Neural crest cell (in vitro differentiated cells): ENCODE measurements at regions not wholly inside any gene's neighbourhood (a gene's known extent, or its start where the extent isn't known, plus 50 kb on each side); places are given as distances from the start of the nearest gene placed in this dataset.
A peak's percentile ranks its signal among the peaks of the same experiment; 100 is the strongest.
"Not testable (repeated sequence)": the region's sequence is repeated elsewhere in the genome, so short reads cannot be mapped to it uniquely, and the experiment has no call there.

Source experiments
- DNase-seq: peaks from one replicate; pipeline ENCODE4 v3.0.0; 2021; ENCODE audit warnings: low read depth, mixed read lengths, low spot score
- H3K27ac Mint-ChIP-seq: one replicate; pipeline ENCODE4 v1.8.0; 2021; ENCODE audit warnings: mild to moderate bottlenecking, mixed read lengths; ENCODE audit not compliant: unreplicated experiment
- H3K27me3 Mint-ChIP-seq: 2 replicates; pipeline ENCODE4 v1.8.0; 2021; ENCODE audit warnings: low read depth, mild to moderate bottlenecking, mixed read lengths
- H3K36me3 Mint-ChIP-seq: 2 replicates; pipeline ENCODE4 v1.8.0; 2021; ENCODE audit warnings: low read depth, mild to moderate bottlenecking, mixed read lengths
- H3K4me1 Mint-ChIP-seq: 2 replicates; pipeline ENCODE4 v1.8.0; 2021; ENCODE audit warnings: mixed read lengths
- H3K4me3 Mint-ChIP-seq: one replicate; pipeline ENCODE4 v1.8.0; 2021; ENCODE audit warnings: mild to moderate bottlenecking, mixed read lengths
- H3K9me3 Mint-ChIP-seq: 2 replicates; pipeline ENCODE4 v1.8.0; 2021; ENCODE audit warnings: mixed read lengths

DNA sequence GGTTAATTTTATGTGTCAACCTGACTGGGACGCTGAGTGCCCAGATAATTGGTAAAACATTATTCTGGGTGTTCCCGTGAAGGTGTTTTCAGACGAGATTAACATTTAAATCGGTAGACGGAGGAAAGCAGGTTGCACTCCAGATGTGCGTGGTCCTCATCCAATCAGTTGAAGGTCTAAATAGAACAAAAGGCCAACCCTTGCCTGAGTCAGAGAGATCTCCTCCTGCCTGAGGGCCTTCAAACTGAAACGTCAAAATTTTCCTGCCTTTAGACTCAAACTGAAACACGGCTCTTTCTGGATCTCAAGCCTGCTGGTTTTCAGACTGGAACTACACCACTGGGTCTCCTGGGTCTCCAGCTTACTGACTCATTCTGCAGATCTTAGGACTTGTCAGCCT lies 70.9 kb downstream of the NPIPA5 start:
- not testable (repeated sequence) for H3K4me1 Mint-ChIP-seq, H3K27me3 Mint-ChIP-seq, H3K27ac Mint-ChIP-seq, H3K4me3 Mint-ChIP-seq, H3K9me3 Mint-ChIP-seq, DNase-seq, H3K36me3 Mint-ChIP-seq

DNA sequence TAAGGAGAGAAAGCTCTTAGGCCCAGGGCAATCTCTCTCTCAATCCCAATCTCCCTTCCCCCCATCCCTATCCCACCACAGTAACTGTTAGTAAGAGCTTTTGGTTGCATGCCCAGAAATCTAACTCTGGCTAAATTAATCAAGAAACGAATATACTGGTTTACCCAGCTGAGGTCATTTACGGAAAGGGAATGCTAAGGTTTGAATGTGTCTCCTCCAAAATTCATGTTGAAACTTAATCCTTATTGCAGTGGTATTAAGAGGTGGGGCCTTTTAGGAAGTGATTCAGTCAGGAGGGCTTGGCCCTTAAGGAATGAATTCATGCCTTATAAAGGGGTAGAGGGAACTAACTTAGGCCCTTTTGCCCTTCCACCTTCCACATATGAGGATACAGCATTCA lies 72.2 kb downstream of the NPIPA5 start:
- H3K27ac Mint-ChIP-seq, H3K9me3 Mint-ChIP-seq, H3K4me3 Mint-ChIP-seq, DNase-seq, H3K36me3 Mint-ChIP-seq, H3K4me1 Mint-ChIP-seq, H3K27me3 Mint-ChIP-seq: not testable (repeated sequence)

DNA sequence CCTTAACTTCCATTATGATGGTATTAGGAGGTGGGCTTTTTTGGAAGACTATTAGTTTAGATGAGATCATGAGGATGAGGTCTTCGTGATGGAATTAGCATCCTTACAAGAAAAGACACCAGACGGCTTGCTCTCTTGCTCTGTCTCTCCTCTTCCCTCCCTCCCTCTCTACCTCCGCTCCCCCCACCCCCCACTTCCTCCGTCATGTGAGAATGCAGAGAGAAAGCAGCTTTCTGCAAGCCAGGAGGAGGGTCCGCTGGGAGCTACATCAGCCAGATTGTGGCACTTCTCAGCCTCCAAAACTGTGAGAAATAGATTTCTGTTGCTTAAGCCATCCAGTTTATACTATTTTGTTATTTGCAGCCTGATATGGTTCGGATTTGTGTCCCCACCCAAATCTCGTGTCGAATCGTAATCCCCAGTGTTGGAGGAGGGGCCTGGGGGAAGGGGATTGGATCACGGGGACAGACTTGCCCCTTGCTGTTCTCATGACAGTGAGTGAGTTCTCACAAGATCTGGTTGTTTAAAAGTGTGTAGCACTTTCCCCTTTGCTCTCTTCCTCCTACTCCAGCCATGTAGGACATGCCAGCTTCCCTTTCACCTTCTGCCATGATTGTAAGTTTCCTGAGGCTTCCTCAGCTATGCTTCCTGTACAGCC lies 74.3 kb downstream of the NPIPA5 start:
- H3K9me3 Mint-ChIP-seq, H3K36me3 Mint-ChIP-seq, H3K4me1 Mint-ChIP-seq, DNase-seq, H3K27ac Mint-ChIP-seq, H3K4me3 Mint-ChIP-seq, H3K27me3 Mint-ChIP-seq: not testable (repeated sequence)

DNA sequence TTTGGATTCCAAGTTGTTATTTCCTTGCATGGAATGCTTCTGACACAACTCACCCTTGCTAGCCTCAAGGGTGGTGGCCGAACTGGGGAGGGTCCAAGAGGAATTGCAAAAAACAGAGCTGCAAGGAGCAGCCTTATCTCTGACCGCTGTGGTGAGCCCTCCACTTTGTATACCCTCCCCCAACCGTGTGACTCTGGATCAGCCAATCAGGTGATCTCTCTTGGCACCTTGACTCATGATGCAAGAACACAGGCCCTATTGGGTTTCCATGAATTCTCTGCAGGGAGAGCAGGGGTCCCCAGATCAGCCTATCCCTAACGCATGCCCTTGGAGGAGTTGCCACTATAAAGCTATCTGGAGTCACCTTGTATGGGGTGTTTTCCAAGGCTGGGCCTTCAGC lies 81.0 kb downstream of the NPIPA5 start:
- H3K4me1 Mint-ChIP-seq, H3K4me3 Mint-ChIP-seq, H3K27me3 Mint-ChIP-seq, H3K9me3 Mint-ChIP-seq, DNase-seq, H3K36me3 Mint-ChIP-seq, H3K27ac Mint-ChIP-seq: not testable (repeated sequence)

DNA sequence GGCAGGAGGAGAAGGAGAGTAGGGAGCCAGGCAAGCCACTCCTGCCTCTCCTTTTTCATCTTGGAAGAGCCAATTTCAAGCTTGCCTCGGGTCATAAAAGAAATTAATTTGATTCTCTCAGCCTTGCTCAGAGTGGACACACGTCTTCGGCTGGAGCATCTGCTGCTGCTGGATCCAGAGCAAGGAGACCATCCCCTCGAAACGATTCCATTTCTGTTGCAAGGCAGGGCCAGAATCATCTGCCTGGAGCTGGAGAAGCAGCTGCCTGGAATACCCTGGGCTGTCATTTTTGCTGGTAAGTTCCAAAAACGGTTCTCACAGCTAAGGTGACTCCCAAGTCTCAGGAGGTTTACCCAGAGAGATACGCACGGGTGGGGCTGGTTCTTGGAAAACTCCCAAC lies 103.3 kb downstream of the NPIPA5 start:
- DNase-seq, H3K4me1 Mint-ChIP-seq: not testable (repeated sequence)

DNA sequence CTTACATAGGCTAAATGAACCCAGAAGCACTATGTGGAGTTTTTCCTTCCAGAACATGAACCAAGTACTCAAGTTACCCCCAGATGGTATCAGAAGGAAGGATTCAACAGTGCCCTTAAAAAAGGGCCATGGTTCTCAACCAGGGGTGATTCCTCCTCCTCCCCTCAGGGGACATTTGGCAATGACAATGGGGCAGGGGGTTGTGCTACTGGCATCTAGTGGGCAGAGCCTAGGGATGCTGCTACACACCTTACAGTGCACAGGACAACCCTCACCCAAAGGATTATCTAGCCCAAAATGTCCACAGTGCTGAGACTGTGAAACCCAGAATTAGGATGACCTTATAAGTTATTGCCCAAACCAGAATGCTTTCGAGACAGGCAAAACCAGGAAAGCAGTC lies 104.1 kb downstream of the NPIPA5 start:
- DNase-seq, H3K27me3 Mint-ChIP-seq, H3K9me3 Mint-ChIP-seq, H3K4me3 Mint-ChIP-seq, H3K4me1 Mint-ChIP-seq, H3K27ac Mint-ChIP-seq, H3K36me3 Mint-ChIP-seq: not testable (repeated sequence)

More for the DNA sequence above, 103.3 kb downstream of the NPIPA5 start:
- not testable (repeated sequence) for H3K4me3 Mint-ChIP-seq, H3K27me3 Mint-ChIP-seq, H3K36me3 Mint-ChIP-seq, H3K9me3 Mint-ChIP-seq
- H3K27ac Mint-ChIP-seq: peak overlapping the region; percentile 43

DNA sequence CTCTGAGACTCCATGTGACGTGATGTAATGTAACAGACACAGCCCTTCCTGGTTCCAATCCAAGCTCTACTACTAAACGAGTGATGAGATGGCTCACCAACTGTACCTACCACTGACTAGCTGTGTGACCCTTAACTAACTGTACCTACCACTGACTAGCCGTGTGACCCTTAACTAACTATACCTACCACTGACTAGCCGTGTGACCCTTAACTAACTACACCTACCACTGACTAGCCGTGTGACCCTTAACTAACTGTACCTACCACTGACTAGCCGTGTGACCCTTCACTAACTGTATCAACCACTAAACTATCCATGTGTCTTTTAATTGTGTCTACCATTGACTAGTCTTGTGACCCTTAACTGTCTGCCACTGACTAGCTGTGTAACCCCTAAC lies 111.2 kb downstream of the NPIPA5 start:
- not testable (repeated sequence) for H3K4me1 Mint-ChIP-seq, H3K27me3 Mint-ChIP-seq, H3K9me3 Mint-ChIP-seq, H3K27ac Mint-ChIP-seq, H3K36me3 Mint-ChIP-seq, H3K4me3 Mint-ChIP-seq, DNase-seq

DNA sequence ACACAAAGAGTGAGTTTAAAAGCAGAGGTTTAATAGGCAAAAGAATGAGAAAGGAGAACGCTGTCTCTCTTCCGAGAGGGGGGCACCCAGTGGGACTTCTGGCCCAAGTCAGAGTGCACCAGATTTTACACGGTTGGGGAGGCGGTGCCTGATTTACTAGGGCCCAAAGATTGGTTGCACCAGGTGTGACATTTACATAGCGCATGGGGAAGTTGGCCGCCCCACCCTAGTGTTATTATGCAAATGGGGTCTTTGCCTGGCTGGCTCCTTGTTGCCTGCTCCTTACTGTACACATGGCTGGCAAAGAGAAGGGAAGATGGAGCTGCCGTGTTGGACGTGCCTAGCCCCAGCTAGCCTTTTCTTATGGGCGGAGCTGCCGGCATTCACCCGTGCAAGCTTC lies 115.9 kb downstream of the NPIPA5 start:
- not testable (repeated sequence) for H3K27me3 Mint-ChIP-seq, DNase-seq, H3K27ac Mint-ChIP-seq

DNA sequence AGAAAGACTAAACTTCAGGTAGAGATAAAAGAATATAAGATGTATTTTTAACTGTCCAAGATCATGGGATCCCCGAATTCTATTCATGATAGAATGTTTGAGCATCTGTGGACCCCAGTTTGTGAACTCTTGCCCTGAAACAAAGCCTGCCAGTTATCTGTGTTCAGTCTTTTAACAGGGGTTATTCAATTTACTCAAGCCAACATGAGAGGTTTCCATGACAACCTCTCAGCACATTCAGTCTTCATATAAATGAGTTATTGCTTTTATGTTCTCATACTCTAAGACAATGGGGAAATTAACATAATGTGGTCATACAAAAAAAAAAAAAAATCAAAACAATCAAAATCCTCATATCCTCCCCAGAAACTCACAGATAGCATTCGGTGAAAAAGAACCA lies 130.1 kb downstream of the NPIPA5 start:
- not testable (repeated sequence) for H3K27me3 Mint-ChIP-seq, H3K4me3 Mint-ChIP-seq, DNase-seq, H3K9me3 Mint-ChIP-seq, H3K4me1 Mint-ChIP-seq, H3K36me3 Mint-ChIP-seq, H3K27ac Mint-ChIP-seq

More for the DNA sequence above, 115.9 kb downstream of the NPIPA5 start:
- not testable (repeated sequence) for H3K36me3 Mint-ChIP-seq, H3K4me1 Mint-ChIP-seq, H3K4me3 Mint-ChIP-seq, H3K9me3 Mint-ChIP-seq

DNA sequence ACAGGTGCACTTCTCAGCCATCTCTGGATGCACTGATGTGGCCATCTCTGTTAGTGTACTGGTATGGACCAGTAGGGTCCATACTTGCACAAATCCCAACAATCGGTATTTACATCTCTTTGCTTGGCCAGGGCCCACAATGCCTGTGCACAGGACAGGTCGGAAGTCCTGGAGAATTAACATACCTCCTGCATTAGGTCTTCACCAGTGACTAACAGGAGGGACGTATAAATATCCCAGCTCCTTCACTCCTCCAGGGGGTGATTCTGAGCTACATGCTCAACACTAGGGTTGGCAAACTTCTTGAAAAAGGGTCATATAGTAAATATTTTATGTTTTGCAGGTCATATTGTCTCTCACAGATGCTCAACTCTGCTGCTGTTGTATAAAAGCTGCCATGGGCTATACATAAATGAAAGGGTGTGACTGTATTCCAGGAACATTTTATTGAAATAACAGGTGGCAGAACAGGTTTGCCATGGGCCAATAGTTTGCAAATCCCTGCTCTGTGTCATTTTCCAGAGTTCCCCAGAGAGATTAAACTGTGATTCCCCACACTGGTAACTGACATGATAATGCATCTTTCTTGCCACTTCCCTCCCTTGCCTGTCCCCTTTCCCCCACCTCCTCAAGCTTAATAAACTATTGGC lies 141.3 kb downstream of the NPIPA5 start:
- not testable (repeated sequence) for H3K27me3 Mint-ChIP-seq, H3K9me3 Mint-ChIP-seq, H3K36me3 Mint-ChIP-seq, H3K4me3 Mint-ChIP-seq, DNase-seq, H3K27ac Mint-ChIP-seq, H3K4me1 Mint-ChIP-seq

DNA sequence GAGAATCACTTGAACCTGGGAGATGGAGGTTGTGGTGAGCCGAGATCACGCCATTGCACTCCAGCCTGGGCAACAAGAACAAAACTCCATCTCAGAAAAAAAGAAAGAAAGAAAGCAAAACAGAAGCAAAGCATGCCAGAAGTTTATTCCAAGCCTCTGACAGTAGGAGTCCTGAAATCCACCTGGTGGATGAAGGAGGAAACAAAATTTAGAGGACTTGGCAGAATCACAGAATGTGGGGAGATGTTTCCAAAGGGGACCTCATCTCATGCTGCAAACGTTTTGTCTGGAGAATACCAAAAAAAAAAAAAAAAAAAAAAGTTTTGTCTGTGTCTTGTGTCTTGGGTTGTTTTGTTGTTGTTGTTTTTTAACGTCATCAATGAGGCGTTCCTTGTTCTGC lies 141.1 kb upstream of the RRN3 start:
- not testable (repeated sequence) for H3K4me1 Mint-ChIP-seq, H3K27me3 Mint-ChIP-seq, DNase-seq, H3K27ac Mint-ChIP-seq, H3K4me3 Mint-ChIP-seq, H3K36me3 Mint-ChIP-seq, H3K9me3 Mint-ChIP-seq

DNA sequence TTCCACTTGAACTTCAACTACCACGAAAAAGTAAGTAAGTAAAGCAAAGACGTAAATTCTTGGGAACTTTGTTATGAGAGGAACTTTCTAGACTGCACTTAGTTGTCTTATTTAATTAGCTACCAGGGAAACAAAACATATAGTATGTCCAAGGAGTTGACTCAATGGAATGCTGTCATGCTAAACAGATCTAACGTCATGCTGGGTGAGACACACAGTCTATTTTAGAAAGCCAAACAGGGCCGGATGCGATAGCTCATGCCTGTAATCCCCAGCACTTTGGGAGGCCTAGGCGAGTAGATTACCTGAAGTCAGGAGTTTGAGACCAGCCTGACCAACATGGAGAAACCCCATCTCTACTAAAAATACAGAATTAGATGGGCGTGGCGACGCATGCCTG lies 140.6 kb upstream of the RRN3 start:
- H3K4me1 Mint-ChIP-seq, H3K27ac Mint-ChIP-seq, H3K27me3 Mint-ChIP-seq, H3K36me3 Mint-ChIP-seq, H3K9me3 Mint-ChIP-seq, DNase-seq, H3K4me3 Mint-ChIP-seq: not testable (repeated sequence)

DNA sequence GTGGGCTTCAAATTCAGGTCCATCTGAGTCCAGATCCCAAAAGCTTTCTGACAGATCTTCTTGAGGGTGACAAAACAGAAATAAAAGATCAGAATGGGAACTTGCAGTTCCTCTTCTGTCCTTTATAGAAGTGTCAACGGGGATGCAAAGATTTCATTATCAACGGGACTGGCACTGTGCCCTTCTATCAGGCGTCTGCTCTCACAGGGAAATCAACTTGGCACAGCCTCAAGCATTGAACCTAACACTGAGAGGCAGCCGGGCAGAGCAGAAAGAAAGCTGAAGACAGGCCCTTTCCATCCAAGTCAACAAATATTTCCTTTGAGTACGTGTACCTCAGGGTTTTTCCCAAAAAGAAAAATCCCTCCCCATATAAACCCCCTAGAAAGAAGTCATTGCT lies 136.4 kb upstream of the RRN3 start:
- H3K4me3 Mint-ChIP-seq, DNase-seq, H3K9me3 Mint-ChIP-seq, H3K27ac Mint-ChIP-seq, H3K36me3 Mint-ChIP-seq, H3K4me1 Mint-ChIP-seq, H3K27me3 Mint-ChIP-seq: not testable (repeated sequence)

DNA sequence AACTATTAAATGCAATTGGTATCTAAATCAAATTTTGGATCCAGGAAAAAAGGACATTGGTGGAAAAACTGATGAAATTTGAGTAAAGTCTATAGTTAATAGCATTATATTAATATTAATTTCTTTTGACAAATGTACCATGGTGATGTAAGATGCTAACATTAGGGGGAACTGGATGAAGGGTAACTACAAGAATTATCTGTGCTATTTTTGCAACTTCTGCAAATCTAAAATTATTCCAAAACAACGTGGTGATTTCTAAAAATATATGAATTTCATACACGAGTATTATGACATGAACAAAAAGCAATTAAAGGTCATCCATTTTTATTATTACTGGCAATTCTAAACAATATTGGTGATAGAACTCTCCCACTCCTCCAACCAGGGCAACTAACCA lies 135.6 kb upstream of the RRN3 start:
- not testable (repeated sequence) for H3K27me3 Mint-ChIP-seq, DNase-seq, H3K36me3 Mint-ChIP-seq, H3K9me3 Mint-ChIP-seq, H3K27ac Mint-ChIP-seq, H3K4me1 Mint-ChIP-seq, H3K4me3 Mint-ChIP-seq
